ENCODE measurements at regions not wholly inside any gene's neighbourhood (a gene's known extent, or its start where the extent isn't known, plus 50 kb on each side); places are given as distances from the start of the nearest gene placed in this dataset.

GRCh38 chr3:59558906-59559720, 509.3 kb upstream of the CFAP20DC start:
- DNase-seq (ENCODE audit: low spot score): no peak
- TF ChIP-seq CTCF (IDR thresholded peaks at IDR 0.05; ENCODE audit: extremely low read depth, missing control alignments): no peak

DNA sequence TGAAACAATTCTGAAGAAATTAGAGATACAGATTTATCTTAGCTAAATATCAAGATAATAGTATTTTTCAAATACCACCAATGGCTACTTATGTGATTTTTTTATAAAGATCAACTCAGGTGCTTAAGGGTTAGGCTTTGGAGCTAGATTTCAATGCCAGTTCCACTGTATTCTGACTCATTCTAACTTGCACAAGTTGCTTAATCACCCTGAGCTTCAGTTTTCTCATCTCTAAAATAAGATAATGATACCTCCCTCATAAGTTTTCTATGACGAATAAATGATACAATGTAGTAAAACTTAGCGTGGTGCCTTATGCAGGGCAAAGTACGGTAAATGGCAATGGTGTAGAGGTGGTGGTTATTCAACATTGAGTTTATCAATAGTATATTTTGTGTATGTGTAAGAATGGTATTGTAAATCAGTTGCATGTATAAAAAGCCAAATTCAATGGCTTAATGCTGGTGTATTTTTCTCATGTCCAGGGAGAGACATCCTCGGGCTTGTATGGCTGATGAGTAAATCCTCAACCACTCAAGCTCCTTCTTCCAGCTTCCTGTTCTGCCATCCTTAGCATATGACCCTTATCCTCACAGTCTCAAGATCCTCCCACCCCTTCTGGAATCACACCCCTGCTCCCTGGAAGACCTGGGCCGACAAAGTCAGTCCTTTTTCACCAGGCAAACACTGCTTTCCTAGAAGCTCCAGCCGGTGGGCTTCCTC, 505.9 kb upstream of the CFAP20DC start:
- no peak for TF ChIP-seq CTCF (IDR thresholded peaks at IDR 0.05; ENCODE audit: extremely low read depth, missing control alignments)
- DNase-seq (ENCODE audit: low spot score): no peak

DNA sequence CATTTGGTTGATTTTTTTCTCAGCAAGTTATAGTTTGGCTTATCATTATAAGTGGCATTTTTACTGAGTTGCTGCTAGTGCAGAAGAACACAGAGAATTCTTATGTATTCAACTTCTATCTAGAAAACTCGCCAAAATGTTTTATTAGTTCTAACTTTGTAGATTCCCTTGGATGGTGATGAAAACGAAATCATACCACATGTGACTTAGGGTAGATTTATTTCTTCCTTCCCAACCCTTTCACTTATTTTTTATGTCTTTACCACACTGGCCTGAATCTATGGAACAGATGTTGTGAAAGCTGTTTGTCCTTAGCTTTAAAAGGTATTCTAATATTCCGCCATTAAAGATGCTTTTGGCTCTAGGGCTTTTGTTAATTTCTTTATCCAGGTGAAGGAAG, 503.3 kb upstream of the CFAP20DC start:
- no peak for TF ChIP-seq CTCF (IDR thresholded peaks at IDR 0.05; ENCODE audit: extremely low read depth, missing control alignments)
- DNase-seq (ENCODE audit: low spot score): no peak

- no peak for DNase-seq (ENCODE audit: low spot score)
- no peak for TF ChIP-seq CTCF (IDR thresholded peaks at IDR 0.05; ENCODE audit: extremely low read depth, missing control alignments)
These were observed 502.0 kb upstream of the CFAP20DC start for GRCh38 chr3:59551834-59552233.

- no peak for TF ChIP-seq CTCF (IDR thresholded peaks at IDR 0.05; ENCODE audit: extremely low read depth, missing control alignments)
- DNase-seq (ENCODE audit: low spot score): no peak
These were observed 500.1 kb upstream of the CFAP20DC start for GRCh38 chr3:59549962-59550361.

DNA sequence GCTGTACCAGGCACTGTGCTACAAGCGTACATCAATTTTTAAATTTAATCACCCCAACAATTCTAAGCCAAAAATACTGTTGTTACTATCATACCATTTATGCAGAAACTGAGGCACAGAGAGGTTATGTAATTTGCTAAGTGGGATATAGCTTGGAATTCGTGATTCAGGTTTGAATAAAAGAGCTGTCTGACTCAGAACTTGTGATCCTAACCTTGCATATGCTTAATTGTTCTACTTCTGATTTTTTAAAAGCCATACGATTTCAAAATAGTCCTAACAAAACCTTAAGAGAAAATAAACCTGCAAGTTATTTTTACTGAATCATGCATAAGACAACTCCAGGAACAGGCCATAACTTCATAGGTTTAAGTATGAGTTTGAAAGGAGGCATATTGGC, 498.0 kb upstream of the CFAP20DC start:
- no peak for DNase-seq (ENCODE audit: low spot score)
- TF ChIP-seq CTCF (IDR thresholded peaks at IDR 0.05; ENCODE audit: extremely low read depth, missing control alignments): no peak

DNA sequence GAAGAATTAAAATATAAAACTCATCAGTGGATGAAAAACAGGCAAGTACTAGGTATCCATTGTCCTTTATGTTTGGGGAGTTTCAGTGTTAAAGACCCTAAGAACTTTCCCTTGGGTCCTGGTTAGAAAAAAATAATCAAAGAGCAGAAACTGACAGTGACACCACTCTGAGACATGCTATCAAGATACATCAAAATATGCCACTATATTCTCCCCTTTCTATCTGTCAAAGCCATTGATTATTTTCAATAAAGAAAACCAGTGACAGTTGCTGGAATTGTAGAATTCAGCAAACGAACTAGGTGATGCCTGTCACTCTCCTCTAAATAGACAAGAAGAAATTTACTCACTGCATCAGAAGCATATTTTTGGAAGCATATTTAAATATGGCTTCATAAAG, 496.7 kb upstream of the CFAP20DC start:
- DNase-seq (ENCODE audit: low spot score): no peak
- TF ChIP-seq CTCF (IDR thresholded peaks at IDR 0.05; ENCODE audit: extremely low read depth, missing control alignments): no peak

Data from GM20000 (cell line).